Stimulated activated CD8-positive, alpha-beta memory T cell treated with anti-CD3 and anti-CD28 coated beads, Interleukin-2, amount 100 ng/mL, for 1 hour (primary cell): ENCODE measurements at regions not wholly inside any gene's neighbourhood (a gene's known extent, or its start where the extent isn't known, plus 50 kb on each side); places are given as distances from the start of the nearest gene placed in this dataset.

Experiments used
- DNase-seq, 2 donors: peaks; one replicate each; pipeline ENCODE4 v3.0.0-alpha.2; 2020; ENCODE audit warnings: low read depth in 2 of 2

- no peak for DNase-seq
Measured at GRCh38 chr3:107970993-107971580, 119.7 kb downstream of the CD47 start.

DNA sequence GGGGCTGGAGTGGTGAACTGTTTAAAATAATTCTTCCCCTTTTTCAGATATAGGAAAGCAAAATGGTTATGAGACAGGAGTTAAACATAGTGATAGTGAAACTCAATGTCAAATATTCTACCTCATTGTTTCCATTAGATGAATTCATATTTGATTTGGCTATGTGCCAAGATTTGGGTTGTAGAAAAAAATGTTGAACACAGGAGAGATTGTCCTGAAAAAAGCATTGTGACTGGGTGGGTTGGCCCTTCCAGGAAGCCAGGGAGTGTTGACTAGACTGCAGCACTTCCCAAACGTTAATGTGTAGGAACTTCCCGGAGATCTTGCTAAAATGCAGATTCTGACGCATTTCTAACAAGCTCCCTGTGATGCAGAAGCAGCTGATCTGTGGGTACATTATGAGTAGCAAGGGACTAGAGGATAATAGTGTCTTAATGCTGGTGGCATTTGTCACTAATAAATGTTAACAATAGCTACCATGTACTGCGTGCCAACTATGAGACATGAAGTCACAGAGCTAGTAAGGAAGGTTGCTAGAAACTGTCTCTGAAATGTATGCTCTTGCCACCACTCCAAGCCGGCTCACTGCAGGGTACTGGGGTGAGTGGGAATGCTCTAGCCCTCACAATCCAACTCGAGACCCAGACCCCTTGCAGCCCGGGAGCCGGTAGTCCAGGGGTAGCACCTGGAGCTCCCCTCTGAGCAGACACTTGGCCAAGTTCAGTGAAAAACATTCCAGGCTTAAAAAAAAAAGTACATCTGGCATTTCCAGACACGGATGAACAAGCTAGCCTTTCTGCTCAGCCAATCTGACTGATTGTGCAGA, 120.6 kb downstream of the CD47 start:
- no peak for DNase-seq

GRCh38 chr3:107969525-107969924, 121.3 kb downstream of the CD47 start:
- no peak for DNase-seq

DNA sequence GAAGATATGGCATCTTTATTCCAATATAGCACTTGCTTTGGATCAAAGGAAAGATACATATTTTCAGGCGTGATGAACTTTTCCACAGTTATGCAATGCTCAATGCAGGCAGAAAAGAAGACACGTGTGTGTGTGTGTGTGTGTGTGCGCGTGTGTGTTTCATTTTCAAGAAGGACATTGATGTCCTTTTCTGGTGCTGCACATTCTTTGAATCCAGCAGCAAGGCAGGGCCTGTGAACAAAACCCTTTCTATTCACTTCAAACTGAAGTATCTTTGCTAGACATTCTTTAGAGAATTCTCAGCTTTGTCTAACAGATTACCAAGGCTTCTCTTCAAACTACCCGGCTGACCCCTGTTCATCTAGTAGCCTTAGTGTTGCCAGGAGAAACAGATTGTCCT, 124.6 kb downstream of the CD47 start:
- no peak for DNase-seq

DNA sequence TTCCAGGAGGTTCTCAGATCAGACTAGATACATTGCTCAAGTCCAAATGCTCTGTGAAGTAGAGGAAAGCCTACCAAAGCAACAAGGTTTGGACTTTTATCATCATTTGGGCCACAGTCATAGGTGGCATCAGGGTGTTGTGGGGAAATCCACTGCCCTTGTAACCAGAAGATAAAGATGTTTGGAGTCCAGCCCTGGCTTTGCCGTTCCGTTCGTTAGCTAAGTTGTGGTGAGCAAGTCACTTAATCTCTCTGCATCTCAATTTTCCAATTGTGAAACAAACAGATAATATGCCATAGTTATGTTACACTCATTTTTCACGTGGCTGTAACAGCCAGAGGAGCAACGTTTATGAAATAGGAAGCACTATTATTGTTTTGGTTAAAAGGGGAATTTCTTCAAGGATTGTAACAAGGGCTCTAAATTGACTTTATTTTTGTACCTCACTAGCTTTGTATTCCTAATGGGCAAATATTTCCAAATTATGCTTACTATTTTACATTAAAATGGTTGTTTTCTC, 125.6 kb downstream of the CD47 start:
- DNase-seq, result no peak

DNA sequence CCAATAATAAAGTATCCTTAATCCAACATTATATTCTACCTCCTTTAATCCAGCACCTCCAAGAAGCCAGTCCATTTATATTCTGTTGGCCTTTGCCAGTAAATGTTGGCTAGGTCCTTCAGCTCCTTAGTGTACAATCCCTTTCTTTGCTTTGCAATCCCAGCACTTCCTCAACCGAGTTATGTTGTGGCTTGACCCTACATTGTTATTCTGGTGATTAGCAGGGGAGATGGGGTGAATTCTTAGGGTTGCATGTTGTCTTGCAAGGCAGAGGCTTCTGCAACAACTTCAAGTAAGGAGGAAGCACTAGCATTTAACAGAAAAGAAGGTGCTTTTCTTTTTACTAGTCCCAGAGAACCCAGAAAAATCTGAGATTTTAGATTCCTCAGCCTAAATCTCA, 127.2 kb downstream of the CD47 start:
- no peak for DNase-seq

DNA sequence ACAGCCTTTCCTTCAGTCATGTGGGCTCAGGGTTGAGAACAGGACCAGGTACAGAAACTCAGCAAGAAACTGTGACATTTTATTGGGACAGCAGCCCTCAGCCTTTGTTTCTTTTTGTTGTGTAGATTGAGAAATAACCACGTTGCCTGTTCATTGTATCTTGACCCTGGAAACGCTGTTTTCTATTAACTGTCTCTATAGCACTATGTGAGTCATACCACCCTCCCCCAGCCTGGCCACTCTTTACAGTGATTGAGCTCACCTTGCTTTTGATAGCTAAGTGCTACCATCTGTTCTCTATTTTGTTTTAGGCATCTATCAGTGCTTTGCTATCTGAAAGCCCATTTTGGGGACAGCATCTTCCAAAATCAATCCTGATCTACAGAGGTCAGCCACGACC, 127.9 kb downstream of the CD47 start:
- no peak for DNase-seq

GRCh38 chr3:107962037-107962436, 128.8 kb downstream of the CD47 start:
- no peak for DNase-seq

GRCh38 chr3:107959550-107960154, 131.2 kb downstream of the CD47 start:
- no peak for DNase-seq

DNA sequence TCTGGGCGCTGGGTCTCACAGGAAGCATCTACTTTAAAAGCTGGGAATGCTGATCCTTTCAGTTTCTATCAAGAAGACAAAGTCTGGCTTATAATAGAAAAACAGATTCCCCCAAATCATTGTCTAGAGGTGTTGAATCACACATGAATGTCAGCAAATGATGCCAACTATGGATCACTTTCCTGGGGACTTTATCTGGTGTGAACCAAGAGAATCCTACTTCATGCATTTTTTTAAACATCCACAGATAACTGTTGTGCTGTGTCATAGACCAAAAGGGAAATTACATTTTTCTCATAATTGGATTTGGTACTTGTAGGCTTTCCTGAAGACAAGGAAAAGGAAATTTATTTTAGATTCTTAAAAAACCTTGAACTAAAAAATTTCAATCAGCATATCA, 132.7 kb downstream of the CD47 start:
- DNase-seq, result no peak

DNA sequence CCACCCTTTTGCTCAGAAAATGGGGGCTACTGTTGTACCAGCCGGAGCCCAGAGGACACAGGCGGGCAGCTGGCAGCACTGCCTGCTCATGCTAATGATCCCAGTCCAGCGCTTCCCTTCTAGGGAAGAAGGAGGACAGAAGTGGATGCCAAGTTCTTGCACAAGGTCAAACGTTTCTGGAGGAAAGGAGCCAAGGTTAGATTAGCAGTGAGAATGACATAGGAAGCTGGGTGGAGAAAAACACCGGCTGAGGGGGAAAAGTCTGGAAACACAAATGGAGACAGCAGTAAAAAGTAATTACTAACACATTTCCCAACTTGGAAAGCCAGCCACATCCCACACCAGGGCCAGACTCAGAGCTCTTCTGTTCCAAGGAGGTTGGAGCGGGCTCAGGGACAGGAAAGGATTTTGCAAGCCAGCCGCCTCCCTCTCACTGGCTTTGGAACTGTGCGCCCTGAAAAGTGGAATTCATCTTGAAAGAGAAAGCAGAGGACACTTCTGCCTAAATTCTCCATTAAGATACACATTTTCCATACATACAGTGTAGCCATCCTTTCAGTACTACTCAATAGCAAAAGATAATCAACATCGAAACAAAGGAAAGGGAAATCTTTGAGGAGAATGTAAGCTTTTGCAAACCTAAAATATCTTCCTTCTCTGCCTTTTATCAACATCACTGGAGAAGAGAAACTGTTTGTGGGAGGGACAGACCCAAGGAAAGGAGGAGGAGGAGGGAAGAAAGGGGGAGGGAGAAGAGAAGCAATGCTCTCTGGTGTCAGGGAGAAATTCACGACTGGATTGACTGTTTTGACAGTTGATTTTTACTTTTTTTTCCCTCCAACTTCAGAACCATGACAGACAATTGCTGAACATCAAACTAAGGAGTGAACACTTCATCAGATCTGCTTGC, 133.6 kb downstream of the CD47 start:
- DNase-seq, result no peak

GRCh38 chr3:107954845-107955244, 136.0 kb downstream of the CD47 start:
- no peak for DNase-seq

GRCh38 chr3:107953722-107954121, 137.1 kb downstream of the CD47 start:
- DNase-seq, result no peak

GRCh38 chr3:107951126-107951525, 139.7 kb downstream of the CD47 start:
- no peak for DNase-seq

DNA sequence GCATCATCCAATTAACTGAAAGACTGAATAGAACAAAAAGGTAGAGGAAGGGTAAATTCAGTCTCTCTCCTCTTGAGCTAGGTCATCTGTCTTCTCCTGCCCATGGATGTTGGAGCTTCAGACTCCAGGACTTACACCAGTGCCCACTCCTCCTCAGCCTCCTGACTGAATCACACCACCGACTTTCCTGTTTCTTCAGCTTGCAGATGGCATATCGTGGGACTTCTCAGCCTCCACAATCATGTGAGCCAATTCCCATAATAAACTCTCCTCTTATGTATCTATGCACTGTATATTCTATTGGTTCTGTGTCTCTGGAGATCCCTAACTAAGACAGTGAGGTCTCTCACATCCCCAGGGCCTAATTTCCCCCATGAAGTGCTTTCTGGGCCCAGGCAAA, 140.4 kb downstream of the CD47 start:
- no peak for DNase-seq

GRCh38 chr3:107949394-107949970, 141.3 kb downstream of the CD47 start:
- no peak for DNase-seq

- DNase-seq, result no peak
Measured at GRCh38 chr3:107947203-107947602, 143.6 kb downstream of the CD47 start.

- DNase-seq, result no peak
Measured at GRCh38 chr3:107946700-107947099, 144.1 kb downstream of the CD47 start.

- DNase-seq, result no peak
Measured at GRCh38 chr3:107945417-107946094, 145.3 kb downstream of the CD47 start.

- no peak for DNase-seq
Measured at GRCh38 chr3:107943786-107944523, 146.9 kb downstream of the CD47 start.
